Smooth muscle cell (in vitro differentiated cells): ENCODE measurements at regions not wholly inside any gene's neighbourhood (a gene's known extent, or its start where the extent isn't known, plus 50 kb on each side); places are given as distances from the start of the nearest gene placed in this dataset.

ENCODE experiments used
- DNase-seq: peaks from one replicate; lab custom pipeline; 2025; ENCODE audit not compliant: unreplicated experiment; lab: John Stamatoyannopoulos, UW
- H2AFZ ChIP-seq: fragments of 200-600 bp; sonication (generic); 2 replicates; pipeline ENCODE4 v1.6.0; 2016; ENCODE audit warnings: antibody characterized with exemption, low read depth, mild to moderate bottlenecking
- H3F3A ChIP-seq: fragments of 200-600 bp; sonication (generic); 2 replicates; pipeline ENCODE4 v1.6.0; 2017; ENCODE audit warnings: antibody characterized with exemption, low read depth
- H3K27ac ChIP-seq: fragments of 200-600 bp; sonication (generic); 2 replicates; pipeline ENCODE4 v1.5.1; 2016; ENCODE audit warnings: low read depth, mild to moderate bottlenecking
- H3K27me3 ChIP-seq: fragments of 200-600 bp; sonication (generic); 2 replicates; pipeline ENCODE4 v1.6.1; 2016; ENCODE audit warnings: low read depth, mild to moderate bottlenecking
- H3K36me3 ChIP-seq: fragments of 200-600 bp; sonication (generic); 2 replicates; pipeline ENCODE4 v1.5.1; 2016; ENCODE audit warnings: low read depth
- H3K4me1 ChIP-seq: fragments of 200-600 bp; sonication (generic); 2 replicates; pipeline ENCODE4 v1.5.1; 2016; ENCODE audit warnings: low read depth
- H3K4me2 ChIP-seq: fragments of 200-600 bp; sonication (generic); 2 replicates; pipeline ENCODE4 v1.6.0; 2016; ENCODE audit warnings: mild to moderate bottlenecking
- H3K4me3 ChIP-seq: fragments of 200-600 bp; sonication (generic); 2 replicates; pipeline ENCODE4 v1.5.1; 2016; ENCODE audit warnings: mild to moderate bottlenecking
- H3K79me2 ChIP-seq: fragments of 200-600 bp; sonication (generic); 2 replicates; pipeline ENCODE4 v1.6.0; 2016; ENCODE audit warnings: low read depth, mild to moderate bottlenecking
- H3K9ac ChIP-seq: fragments of 200-600 bp; sonication (generic); 2 replicates; pipeline ENCODE4 v1.6.0; 2016; ENCODE audit warnings: low read depth
- H3K9me3 ChIP-seq: fragments of 200-600 bp; sonication (generic); replicated peaks from 2 replicates; pipeline ENCODE4 v1.5.1; 2016; ENCODE audit warnings: low read depth
- H4K20me1 ChIP-seq: fragments of 200-600 bp; sonication (generic); 2 replicates; pipeline ENCODE4 v1.6.0; 2016; ENCODE audit warnings: low read depth
- WGBS: methylation state at CpG from one replicate; pipeline ENCODE4 v1.1.7; 2016; ENCODE audit warnings: low lambda C conversion rate; 5-methylcytosine and 5-hydroxymethylcytosine counted together
- TF ChIP-seq, protein P1 (sequence below): fragments of 200-600 bp; sonication (generic); IDR thresholded peaks from 2 replicates; pipeline ENCODE4 v1.5.1; 2017; ENCODE audit warnings: borderline replicate concordance, mild to moderate bottlenecking, antibody characterized with exemption; ENCODE audit not compliant: insufficient read depth, poor library complexity, severe bottlenecking

- Histone ChIP-seq H3K27ac (no peak overlapping the region), H2AFZ (no peak overlapping the region), H3K4me3 (no peak overlapping the region), H3K4me2 (no peak overlapping the region), H3K36me3 (no peaks in the 10 kb centered on the region), H3K4me1 (no peaks in the 10 kb centered on the region), H3K27me3 (peaks cover 27% of the 10 kb centered on the region), H3F3A (no peaks in the 10 kb centered on the region), H3K79me2 (no peaks in the 10 kb centered on the region), H4K20me1 (no peaks in the 10 kb centered on the region), H3K9ac (no peak overlapping the region), H3K9me3 (no peaks in the 10 kb centered on the region)
- DNase-seq, result no peak
- TF ChIP-seq, protein P1, sequence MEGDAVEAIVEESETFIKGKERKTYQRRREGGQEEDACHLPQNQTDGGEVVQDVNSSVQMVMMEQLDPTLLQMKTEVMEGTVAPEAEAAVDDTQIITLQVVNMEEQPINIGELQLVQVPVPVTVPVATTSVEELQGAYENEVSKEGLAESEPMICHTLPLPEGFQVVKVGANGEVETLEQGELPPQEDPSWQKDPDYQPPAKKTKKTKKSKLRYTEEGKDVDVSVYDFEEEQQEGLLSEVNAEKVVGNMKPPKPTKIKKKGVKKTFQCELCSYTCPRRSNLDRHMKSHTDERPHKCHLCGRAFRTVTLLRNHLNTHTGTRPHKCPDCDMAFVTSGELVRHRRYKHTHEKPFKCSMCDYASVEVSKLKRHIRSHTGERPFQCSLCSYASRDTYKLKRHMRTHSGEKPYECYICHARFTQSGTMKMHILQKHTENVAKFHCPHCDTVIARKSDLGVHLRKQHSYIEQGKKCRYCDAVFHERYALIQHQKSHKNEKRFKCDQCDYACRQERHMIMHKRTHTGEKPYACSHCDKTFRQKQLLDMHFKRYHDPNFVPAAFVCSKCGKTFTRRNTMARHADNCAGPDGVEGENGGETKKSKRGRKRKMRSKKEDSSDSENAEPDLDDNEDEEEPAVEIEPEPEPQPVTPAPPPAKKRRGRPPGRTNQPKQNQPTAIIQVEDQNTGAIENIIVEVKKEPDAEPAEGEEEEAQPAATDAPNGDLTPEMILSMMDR, result no peak
- 88% methylated on average over 2 of the region's 2 CpGs for WGBS
Measured at GRCh38 chr17:36779550-36779949, 157.7 kb upstream of the LHX1 start.

- Histone ChIP-seq H2AFZ (no peak overlapping the region), H3K36me3 (no peaks in the 10 kb centered on the region), H3K79me2 (no peaks in the 10 kb centered on the region), H3K4me1 (no peaks in the 10 kb centered on the region), H3K9ac (no peak overlapping the region), H3K4me2 (no peak overlapping the region), H3K27ac (no peak overlapping the region), H3F3A (no peaks in the 10 kb centered on the region), H3K27me3 (peaks cover 19% of the 10 kb centered on the region), H4K20me1 (no peaks in the 10 kb centered on the region), H3K4me3 (no peak overlapping the region), H3K9me3 (no peaks in the 10 kb centered on the region)
- TF ChIP-seq, protein P1, result no peak
- no peak for DNase-seq
- WGBS, result 81% methylated on average over 1 of the region's 1 CpG
Measured at GRCh38 chr17:36784633-36785032, 152.6 kb upstream of the LHX1 start.

DNA sequence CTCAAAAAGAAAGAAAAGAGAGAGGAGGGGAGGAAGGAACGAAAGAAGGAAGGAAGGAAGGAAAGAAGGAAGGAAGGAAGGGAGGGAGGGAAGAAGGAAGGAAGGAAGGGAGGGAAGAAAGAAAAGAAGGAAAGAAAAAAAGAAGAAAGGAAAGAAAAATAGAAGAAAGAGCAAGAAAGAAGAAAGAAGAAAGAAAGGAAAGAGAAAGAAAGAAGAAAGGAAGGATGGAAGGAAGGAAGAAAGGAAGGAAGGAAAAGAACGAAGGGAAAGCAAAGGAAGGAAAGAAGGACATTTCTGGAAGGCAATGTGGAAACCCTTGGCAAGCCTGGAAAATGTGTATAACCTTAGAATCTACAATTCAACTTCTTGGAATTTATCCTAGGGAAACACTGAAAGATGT lies 150.4 kb upstream of the LHX1 start:
- H3K4me1 ChIP-seq, result no peaks in the 10 kb centered on the region

More for the DNA sequence above, 150.4 kb upstream of the LHX1 start:
- Histone ChIP-seq H3K79me2 (no peaks in the 10 kb centered on the region), H3K9me3 (no peaks in the 10 kb centered on the region), H4K20me1 (no peaks in the 10 kb centered on the region), H2AFZ (no peak overlapping the region), H3K27ac (no peak overlapping the region), H3K4me2 (no peak overlapping the region), H3K27me3 (peaks cover 33% of the 10 kb centered on the region), H3F3A (no peaks in the 10 kb centered on the region), H3K9ac (no peak overlapping the region), H3K4me3 (no peak overlapping the region), H3K36me3 (no peaks in the 10 kb centered on the region)
- no peak for DNase-seq
- 84% methylated on average over 2 of the region's 2 CpGs for WGBS
- TF ChIP-seq, protein P1, result no peak
